ENCODE measurements at regions not wholly inside any gene's neighbourhood (a gene's known extent, or its start where the extent isn't known, plus 50 kb on each side); places are given as distances from the start of the nearest gene placed in this dataset.
"Not testable (repeated sequence)": the region's sequence is repeated elsewhere in the genome, so short reads cannot be mapped to it uniquely, and the experiment has no call there.

DNA sequence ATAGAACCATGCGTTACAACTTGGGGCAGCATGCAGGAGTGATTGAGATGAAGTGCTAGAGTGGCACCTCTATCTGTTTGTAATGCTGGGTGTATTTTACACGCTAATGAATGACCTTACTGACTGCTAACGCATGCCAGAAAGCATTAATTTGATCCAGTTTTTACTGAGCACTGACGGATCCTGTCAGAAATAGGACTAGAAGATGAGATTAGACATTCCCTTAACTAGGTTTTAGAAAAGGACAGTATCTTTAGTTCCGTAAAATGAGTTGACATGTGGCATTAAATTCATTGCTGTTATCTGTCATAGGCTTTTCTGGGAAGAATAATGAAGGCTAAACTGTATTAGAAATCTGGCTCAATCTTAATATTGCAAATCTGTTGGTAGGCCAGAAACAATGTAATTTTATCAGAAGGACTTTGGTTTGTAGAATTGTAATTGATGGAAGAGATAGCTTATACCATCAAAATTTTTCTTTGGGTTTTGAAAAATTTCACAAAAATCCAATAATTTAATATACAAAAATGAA is 140.4 kb upstream of the WDFY3 start:
- no peak for DNase-seq

DNA sequence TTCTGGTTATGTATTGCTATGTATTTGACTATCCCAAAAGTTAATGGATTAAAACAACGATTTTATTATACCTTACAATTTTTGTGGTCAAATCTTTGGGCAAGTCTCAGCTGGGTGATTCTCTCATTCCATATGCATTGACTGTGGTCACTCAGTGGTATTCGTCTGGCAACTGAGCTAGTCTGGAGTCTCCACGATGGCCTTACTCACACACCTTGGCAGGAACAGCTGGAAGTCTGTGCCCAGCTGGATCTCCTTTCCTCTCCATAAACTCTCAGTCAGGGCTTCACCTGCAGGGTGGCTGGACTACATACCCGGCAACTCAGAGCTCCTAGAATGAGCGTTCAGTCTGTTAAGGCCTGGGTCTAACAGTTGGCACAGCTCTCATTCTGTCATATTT is 141.1 kb upstream of the WDFY3 start:
- no peak for DNase-seq

DNA sequence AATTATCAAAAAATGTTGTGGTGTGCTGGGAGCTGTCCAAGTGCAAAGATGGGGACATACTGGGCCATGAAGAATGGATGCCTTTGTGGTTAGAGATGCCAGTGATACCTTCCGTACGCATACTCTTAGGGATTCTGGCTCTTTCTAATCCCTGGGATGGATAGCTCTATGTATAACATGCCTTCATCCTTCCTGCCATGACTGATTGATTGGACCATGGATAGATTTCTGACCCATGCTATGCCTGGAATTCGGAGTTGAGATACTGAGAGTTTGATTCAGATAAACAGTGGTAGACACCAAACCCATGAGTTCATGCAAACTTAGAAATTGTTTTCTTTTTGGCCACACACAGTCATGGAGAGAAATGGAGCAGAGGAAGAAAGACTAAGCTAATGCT is 147.2 kb upstream of the WDFY3 start:
- no peak for DNase-seq

- DNase-seq = no peak
These were observed 148.0 kb upstream of the WDFY3 start for GRCh38 chr4:85114526-85114925.

DNA sequence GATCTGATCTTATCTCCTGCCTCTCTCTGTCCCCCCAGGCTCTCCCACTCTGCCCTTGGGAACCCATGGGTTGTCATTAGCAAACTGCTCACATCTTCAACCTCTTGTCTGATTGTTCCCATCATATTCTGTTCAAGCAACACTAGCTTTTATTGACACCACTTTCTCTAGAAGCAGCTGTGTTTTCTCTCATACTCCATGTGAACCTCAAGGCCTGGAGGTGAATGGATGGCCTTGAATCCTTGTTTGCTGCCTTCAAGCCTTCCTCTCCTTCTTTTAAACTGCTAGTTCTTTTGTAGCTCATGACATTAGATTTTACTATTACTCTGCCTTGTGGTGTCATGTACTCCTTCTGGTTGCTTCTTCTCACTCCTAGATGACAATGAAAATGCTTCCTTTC is 149.5 kb upstream of the WDFY3 start:
- DNase-seq = no peak

DNA sequence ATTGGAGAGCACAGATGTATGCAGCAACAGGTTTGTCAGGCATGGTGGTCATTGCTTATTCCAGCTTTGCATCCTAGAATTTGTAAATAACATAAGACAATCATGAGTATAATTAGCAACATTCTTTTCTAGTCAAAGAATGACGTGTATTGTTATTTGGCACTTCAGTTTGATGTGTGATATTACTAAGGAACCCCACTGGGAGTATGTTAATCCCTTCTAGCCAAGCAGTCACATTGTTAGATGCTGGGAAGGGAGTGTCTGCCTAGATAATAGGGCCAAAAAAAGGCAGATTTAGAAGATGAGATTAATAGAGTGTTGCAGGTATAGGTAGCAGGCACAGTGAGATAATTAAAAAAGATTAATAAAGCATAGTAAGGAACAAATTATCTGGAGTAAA is 159.2 kb upstream of the WDFY3 start:
- DNase-seq = no peak

DNA sequence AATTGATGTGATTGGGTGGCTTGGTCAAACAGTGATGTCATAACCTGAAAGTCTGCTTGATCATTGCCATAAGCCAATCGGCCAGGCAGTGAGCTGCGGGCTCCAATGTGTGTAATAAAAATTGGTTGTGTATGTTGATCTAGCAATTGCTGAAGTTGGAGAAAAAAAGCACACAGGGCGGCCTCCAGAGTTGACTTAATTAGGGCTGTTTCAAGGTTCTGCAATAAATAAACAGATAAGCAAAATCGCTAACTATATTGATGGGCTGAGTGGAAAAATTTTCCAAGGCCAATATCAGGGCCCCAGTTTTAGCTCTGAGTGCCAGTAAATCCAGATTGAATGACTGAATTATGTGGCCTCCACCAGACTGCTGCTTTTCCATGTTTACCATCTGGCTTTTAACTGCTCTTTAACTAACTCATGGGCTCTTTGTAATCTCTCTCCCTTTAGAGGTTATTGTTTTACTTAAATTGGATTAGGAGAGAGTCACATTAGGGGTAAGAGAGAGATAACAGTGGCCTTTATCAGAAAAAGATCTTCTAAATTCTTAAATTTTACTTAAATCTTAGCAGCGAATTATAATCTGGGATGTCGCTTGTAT is 160.6 kb upstream of the WDFY3 start:
- DNase-seq = no peak

DNA sequence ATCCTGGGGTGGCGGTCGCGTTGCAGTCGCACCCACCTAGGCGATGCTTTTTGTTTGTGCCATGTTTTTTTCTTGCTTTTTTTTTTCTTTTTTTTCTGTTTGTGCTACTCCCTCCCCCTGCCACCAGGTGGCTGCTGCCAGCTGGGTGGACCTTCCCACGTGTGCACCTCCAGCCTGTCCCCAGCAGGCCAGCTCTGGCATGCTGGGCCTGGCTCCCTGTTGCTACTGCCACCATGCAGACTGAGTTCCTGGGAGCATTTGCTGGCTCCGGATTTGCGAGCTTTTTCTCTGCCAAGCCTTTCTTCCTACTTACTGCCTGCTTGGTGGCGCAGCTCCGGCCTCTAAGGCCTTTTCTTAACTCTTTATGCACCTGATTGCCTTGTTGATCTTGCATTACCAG is 161.2 kb upstream of the WDFY3 start:
- DNase-seq = no peak

- no peak for DNase-seq
These were observed 162.0 kb upstream of the WDFY3 start for GRCh38 chr4:85128246-85129204.

GRCh38 chr4:85129354-85130125 is 163.1 kb upstream of the WDFY3 start:
- not testable (repeated sequence) for DNase-seq

- no peak for DNase-seq
These were observed 165.6 kb upstream of the WDFY3 start for GRCh38 chr4:85132117-85132516.

GRCh38 chr4:85132570-85132969 is 166.1 kb upstream of the WDFY3 start:
- no peak for DNase-seq

DNA sequence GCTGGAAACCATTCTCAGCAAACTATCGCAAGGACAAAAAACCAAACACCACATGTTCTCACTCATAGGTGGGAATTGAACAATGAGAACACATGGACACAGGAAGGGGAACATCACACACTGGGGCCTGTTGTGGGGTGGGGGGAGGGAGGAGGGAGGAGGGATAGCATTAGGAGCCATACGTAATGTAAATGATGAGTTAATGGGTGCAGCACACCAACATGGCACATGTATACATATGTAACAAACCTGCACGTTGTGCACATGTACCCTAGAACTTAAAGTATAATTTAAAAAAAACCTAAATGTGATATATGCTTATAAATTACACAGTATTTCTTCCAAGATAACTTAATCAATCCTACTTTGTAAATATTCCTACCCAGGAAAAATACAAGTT is 173.3 kb upstream of the WDFY3 start:
- DNase-seq = not testable (repeated sequence)

- no peak for DNase-seq
These were observed 176.0 kb upstream of the WDFY3 start for GRCh38 chr4:85142451-85142850.

DNA sequence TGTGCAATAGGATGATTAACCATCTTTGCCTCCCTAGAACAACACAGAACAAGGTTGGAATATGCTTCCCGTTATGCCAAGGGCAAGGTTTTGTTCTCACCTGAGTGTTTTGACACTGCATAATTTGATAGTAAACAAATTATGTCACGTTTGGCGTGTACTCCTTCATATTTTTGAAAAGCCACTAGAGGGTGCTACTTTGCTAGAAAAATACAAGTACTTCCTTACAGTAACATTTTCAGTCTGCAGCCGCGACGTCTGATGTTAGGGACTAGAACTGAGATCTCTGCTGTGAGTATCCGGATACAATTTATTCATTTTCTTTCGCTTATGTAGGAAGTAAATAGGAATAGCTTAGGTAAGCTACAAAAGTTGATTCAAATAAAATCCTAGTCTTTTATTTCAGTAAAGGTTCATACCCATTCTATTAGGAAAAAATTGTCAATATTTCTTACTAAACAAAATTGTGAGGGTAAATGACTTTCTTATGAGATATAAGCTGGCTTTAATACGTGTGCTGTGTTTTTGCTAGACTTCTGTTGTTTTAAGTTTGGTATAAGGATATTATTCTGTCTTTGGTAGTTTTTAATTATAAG is 181.1 kb upstream of the WDFY3 start:
- DNase-seq = peak in 1 of 5 donors; percentile 31

DNA sequence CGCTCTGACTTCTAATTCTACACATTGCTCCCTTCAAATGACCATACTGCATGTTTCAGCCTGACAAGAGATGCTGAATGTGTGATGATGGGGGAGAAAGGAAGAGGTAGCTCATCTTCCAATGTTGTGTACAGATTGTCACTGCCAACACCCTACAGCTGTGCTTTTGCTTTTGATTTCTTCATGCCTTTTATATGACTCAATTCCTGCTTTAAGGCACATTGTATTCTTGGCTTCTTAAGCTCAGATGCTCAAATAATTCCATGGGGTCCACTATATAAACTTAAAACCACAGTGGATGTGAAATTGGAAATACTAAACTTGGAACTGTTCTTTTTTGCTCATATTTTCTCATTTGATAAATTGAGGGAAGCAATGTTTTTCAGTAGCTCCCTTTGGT is 183.2 kb upstream of the WDFY3 start:
- DNase-seq = no peak

DNA sequence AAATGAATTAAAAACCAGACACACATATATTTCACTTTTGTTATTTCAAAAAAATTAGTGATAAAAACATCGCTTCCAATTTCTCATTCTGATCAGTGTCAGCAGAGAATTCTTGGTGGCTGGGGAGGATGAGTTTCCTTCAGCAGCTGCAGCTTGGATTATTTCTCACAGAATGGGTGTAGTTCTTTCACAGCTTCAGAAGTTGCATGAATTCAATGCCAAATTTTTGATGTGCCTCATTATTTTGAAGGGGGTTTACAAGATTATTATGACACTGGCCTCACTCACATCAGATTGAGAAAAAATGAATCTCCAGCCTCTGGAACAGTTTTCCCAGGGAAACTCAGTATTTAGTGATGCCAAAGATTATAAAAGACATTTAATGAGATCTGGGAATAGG is 184.9 kb upstream of the WDFY3 start:
- DNase-seq = no peak

DNA sequence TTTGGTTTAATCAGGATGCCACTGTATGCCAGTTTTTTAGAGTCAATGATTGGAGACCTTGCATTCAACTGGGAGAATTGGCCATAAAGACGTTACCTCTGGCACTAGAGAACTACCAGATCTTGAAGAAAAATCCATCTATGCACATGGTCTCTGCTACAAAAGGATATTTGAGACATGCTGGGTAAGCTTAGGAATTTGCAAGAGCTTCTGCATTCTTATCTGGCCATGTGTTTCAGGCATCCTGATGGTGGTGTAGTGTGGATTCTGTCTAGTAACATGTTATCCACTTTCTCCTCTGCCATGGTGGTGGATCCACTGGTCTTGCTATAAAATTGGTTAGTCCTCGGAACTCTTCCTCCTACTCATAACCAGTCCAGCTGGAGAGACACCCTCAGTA is 185.3 kb upstream of the WDFY3 start:
- DNase-seq = no peak

DNA sequence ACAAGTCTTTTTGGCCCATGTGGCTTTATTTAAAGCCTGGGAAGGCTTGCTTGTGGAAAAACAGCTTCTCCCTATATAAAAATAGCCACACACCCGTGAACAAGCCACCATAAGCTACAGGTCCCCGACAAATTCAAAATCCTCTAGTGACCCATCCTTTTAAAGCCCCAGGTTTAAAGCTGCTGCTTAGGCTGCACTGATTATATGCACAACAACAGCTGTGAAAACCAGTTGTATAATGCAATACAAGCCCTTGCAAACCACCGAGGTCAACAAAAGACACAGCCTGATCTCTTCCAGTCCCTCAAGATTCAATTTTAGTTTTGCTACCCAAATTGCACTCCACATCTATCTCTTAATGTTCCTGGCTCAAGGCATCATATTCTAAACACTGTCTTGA is 186.0 kb upstream of the WDFY3 start:
- DNase-seq = no peak

DNA sequence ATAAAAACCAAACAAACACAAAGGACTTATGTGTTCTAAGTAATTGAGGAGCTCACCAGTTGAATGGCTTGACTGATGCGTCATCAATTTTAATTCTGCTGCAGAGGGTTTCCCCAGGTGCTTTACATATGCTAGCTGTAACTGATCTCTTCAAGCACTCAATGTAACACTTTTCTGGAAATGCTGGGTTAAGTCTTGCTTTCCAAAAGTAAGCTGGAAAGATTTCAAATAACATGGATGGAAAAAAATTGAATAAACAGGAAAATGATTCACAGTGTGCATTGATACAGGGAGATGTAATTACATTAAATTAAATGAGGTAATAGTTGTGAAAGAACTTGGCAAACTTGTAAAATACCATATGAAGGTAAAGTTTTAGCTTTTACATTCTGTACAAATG is 186.7 kb upstream of the WDFY3 start:
- no peak for DNase-seq

DNA sequence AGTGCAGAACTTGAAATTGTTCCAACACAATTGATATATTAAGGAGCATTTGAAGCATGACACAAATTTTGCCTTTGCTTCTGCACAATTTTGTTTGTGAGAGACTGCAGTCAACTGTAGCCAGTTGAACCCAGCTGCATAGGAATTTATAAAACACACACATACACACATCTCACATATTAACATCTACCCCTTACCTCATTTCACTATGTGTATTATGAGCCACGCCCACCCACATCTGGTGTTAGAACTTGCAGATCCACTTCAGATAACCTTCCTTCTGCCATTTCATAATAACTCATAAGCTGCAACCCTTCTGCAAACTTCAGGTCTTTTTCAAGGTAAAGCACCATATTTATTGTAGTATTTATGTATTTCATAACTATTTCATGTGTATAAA is 188.1 kb upstream of the WDFY3 start:
- no peak for DNase-seq

GRCh38 chr4:85165808-85166207 is 199.3 kb upstream of the WDFY3 start:
- DNase-seq = no peak

GRCh38 chr4:85166318-85166717 is 199.8 kb upstream of the WDFY3 start:
- DNase-seq = no peak

Data from T-helper 1 cell (primary cell).